ENCODE measurements at regions not wholly inside any gene's neighbourhood (a gene's known extent, or its start where the extent isn't known, plus 50 kb on each side); places are given as distances from the start of the nearest gene placed in this dataset.

DNA sequence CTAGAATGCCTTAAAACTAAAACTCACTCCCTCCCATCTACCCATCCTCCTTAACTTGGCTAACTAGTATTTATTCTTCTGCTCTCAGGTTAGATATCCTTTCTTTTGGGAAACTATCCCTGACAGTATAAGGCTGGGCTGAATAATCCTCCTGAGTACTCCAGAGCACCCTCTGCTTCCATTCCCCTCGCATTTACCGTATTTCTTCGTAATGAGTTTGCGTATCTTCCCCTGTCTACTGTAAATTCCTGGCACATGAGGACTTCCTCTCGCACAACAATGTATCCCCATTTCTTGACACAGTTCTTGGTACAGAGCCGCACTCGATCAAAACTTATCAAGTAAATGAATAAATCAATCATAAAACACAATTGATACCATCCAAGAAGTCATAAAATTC, 82.9 kb upstream of the AKAP13 start:
- H3K79me2 ChIP-seq (ENCODE audit: control insufficient read depth, insufficient read depth, low read length): no peaks in the 10 kb centered on the region
- H3K27me3 ChIP-seq (replicated peaks in 1 of 2; ENCODE audit: control insufficient read depth in 2 of 2, insufficient read depth in 2 of 2, low read length in 1 of 2): no peaks in the 10 kb centered on the region; a peak in 1 of 4 replicates
- POLR2A ChIA-PET: interaction anchor here (0.7 to 1.0 kb wide), 2 partner anchors 115 to 195 kb away, joined by 3 read pairs; no protein-coding TSS in a partner anchor
- H3K9me3 ChIP-seq (replicated peaks; ENCODE audit: control insufficient read depth, insufficient read depth, low read length): no peaks in the 10 kb centered on the region
- ATAC-seq (no peak), FAIRE-seq (no peak), DNase-seq (ENCODE audit: low read depth, low spot score) (no peak)
- H3K4me2 ChIP-seq (ENCODE audit: control insufficient read depth, insufficient read depth): no peak overlapping the region
- SMC1A ChIA-PET (ENCODE audit: uncharacterized antibody, unreplicated experiment): interaction anchor here (1.0 to 10.9 kb wide), 21 partner anchors 16 to 543 kb away, joined by 3 to 192 read pairs (median 7); no protein-coding TSS in a partner anchor
- H4K20me1 ChIP-seq (ENCODE audit: control insufficient read depth, insufficient read depth): no peaks in the 10 kb centered on the region
- CTCF ChIA-PET: interaction anchor here (0.8 to 9.5 kb wide), 24 partner anchors 7 to 543 kb away, joined by 3 to 174 read pairs (median 8); no protein-coding TSS in a partner anchor
- no peak overlapping the region for H3K27ac ChIP-seq (ENCODE audit: control insufficient read depth, insufficient read depth)
- H3K4me3 ChIP-seq: no peak overlapping the region
- RAD21 ChIA-PET (ENCODE audit: unreplicated experiment): interaction anchor here (0.9 to 9.7 kb wide), 20 partner anchors 15 to 423 kb away, joined by 3 to 177 read pairs (median 6); partner anchors contain the start of gene AKAP13
- in situ Hi-C loops (cut with MboI) (loop anchor here (5.0 kb wide), 1 partner anchor 540 kb away; no protein-coding TSS in a partner anchor), intact Hi-C loops (cut with micrococcal nuclease; ENCODE audit: unreplicated experiment) (loop anchor here (2.0 to 5.0 kb wide), 4 partner anchors 185 to 543 kb away; no protein-coding TSS in a partner anchor)
- BruUV-seq (replicated peaks): no TSS peak
- no peak overlapping the region for H3K9ac ChIP-seq (ENCODE audit: control insufficient read depth, insufficient read depth, low read length)
- H3K4me1 ChIP-seq (ENCODE audit: control insufficient read depth, insufficient read depth, low read length): peaks cover 3% of the 10 kb centered on the region; the same call in 1 of the 2 replicates
- no peak for TF ChIP-seq SMAD1 (IDR thresholded peaks at IDR 0.05; ENCODE audit: low read depth, partially characterized antibody)
- TF ChIP-seq TAF1 (IDR thresholded peaks at IDR 0.05; ENCODE audit: borderline replicate concordance, low read depth, low read length): no peak
- no peak for TF ChIP-seq PML (IDR thresholded peaks at IDR 0.05; ENCODE audit: low read length)
- TF ChIP-seq, protein P1, sequence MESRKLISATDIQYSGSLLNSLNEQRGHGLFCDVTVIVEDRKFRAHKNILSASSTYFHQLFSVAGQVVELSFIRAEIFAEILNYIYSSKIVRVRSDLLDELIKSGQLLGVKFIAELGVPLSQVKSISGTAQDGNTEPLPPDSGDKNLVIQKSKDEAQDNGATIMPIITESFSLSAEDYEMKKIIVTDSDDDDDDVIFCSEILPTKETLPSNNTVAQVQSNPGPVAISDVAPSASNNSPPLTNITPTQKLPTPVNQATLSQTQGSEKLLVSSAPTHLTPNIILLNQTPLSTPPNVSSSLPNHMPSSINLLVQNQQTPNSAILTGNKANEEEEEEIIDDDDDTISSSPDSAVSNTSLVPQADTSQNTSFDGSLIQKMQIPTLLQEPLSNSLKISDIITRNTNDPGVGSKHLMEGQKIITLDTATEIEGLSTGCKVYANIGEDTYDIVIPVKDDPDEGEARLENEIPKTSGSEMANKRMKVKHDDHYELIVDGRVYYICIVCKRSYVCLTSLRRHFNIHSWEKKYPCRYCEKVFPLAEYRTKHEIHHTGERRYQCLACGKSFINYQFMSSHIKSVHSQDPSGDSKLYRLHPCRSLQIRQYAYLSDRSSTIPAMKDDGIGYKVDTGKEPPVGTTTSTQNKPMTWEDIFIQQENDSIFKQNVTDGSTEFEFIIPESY (IDR thresholded peaks at IDR 0.05): no peak
- TF ChIP-seq CEBPB (IDR thresholded peaks at IDR 0.05; ENCODE audit: borderline replicate concordance in 1 of 2, low read depth in 2 of 2, low read length in 2 of 2): no peak
- no peak for TF ChIP-seq RAD51 (IDR thresholded peaks at IDR 0.05)
- no peak for TF ChIP-seq SIX5 (IDR thresholded peaks at IDR 0.05; ENCODE audit: low read depth, low read length, severe bottlenecking)
- no peaks in the 10 kb centered on the region for H3K36me3 ChIP-seq (ENCODE audit: control insufficient read depth in 2 of 2, insufficient read depth in 2 of 2, low read length in 1 of 2)
- 98% methylated on average over 7 of the region's 7 CpGs for WGBS (ENCODE audit: insufficient coverage, insufficient replicate concordance, low lambda C conversion rate, missing lambda C conversion rate)
- H2AFZ ChIP-seq (ENCODE audit: control insufficient read depth, low read depth, low read length): no peak overlapping the region

Data from GM12878 (cell line).